ENCODE measurements at regions not wholly inside any gene's neighbourhood (a gene's known extent, or its start where the extent isn't known, plus 50 kb on each side); places are given as distances from the start of the nearest gene placed in this dataset.

DNA sequence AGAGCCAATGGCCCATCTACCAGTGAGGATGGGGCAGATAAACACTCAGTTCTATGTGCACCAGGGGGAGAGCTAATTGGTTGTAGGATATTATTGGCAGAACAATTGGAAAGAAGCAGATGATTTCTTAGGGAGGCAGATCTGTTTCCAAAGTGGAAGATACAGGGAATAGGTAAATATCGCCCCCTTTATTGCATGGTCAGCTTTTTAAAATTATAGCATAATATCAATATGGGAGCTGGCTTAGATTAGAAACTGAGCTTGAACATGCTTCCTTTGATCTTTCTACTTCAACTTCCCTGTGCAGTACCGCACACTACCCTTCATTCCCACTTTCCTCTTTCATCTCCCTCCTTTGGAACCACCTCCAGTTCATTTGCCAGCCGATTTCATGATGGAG is 64.0 kb upstream of the PLXNA2 start:
- H3K4me1 ChIP-seq = no peaks in the 10 kb centered on the region
- no peak overlapping the region for H3K27ac ChIP-seq (replicated peaks in 1 of 4)
- TF ChIP-seq, protein P1, sequence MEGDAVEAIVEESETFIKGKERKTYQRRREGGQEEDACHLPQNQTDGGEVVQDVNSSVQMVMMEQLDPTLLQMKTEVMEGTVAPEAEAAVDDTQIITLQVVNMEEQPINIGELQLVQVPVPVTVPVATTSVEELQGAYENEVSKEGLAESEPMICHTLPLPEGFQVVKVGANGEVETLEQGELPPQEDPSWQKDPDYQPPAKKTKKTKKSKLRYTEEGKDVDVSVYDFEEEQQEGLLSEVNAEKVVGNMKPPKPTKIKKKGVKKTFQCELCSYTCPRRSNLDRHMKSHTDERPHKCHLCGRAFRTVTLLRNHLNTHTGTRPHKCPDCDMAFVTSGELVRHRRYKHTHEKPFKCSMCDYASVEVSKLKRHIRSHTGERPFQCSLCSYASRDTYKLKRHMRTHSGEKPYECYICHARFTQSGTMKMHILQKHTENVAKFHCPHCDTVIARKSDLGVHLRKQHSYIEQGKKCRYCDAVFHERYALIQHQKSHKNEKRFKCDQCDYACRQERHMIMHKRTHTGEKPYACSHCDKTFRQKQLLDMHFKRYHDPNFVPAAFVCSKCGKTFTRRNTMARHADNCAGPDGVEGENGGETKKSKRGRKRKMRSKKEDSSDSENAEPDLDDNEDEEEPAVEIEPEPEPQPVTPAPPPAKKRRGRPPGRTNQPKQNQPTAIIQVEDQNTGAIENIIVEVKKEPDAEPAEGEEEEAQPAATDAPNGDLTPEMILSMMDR (IDR thresholded peaks at IDR 0.05) = no peak
- TF ChIP-seq POLR2A (IDR thresholded peaks at IDR 0.05; ENCODE audit: low read depth) (no peak), POLR2AphosphoS5 (IDR thresholded peaks at IDR 0.05) (no peak), EP300 (IDR thresholded peaks at IDR 0.05) (no peak)
- H3K27me3 ChIP-seq = peaks cover 0 to 3% (median 0%) of the 10 kb centered on the region in 4 donors
- intact Hi-C loops (cut with DNase I) = no loop called here
- no peaks in the 10 kb centered on the region for H3K9me3 ChIP-seq
- no peak for DNase-seq (ENCODE audit: extremely low spot score)
- WGBS = 59% methylated on average over 3 of the region's 3 CpGs
- H3K36me3 ChIP-seq = no peaks in the 10 kb centered on the region
- no peak overlapping the region for H3K4me3 ChIP-seq

- no peak overlapping the region for H3K4me3 ChIP-seq
- 74% methylated on average over 7 of the region's 7 CpGs for WGBS
- no peaks in the 10 kb centered on the region for H3K4me1 ChIP-seq
- no peaks in the 10 kb centered on the region for H3K9me3 ChIP-seq
- no peak for TF ChIP-seq POLR2AphosphoS5 (IDR thresholded peaks at IDR 0.05)
- DNase-seq (ENCODE audit: extremely low spot score) = no peak
- H3K27ac ChIP-seq (replicated peaks in 1 of 4) = no peak overlapping the region
- peaks cover 0 to 3% (median 0%) of the 10 kb centered on the region in 4 donors for H3K27me3 ChIP-seq
- H3K36me3 ChIP-seq = no peaks in the 10 kb centered on the region
- intact Hi-C loops (cut with DNase I) = no loop called here
Observed at GRCh38 chr1:208309771-208310170, 65.6 kb upstream of the PLXNA2 start.

- Histone ChIP-seq H3K27me3 (peaks cover 0 to 14% (median 2%) of the 10 kb centered on the region in 4 donors), H3K9me3 (no peaks in the 10 kb centered on the region), H3K27ac (replicated peaks in 1 of 4) (no peak overlapping the region), H3K4me1 (no peaks in the 10 kb centered on the region), H3K36me3 (no peaks in the 10 kb centered on the region), H3K4me3 (no peak overlapping the region)
- no peak for DNase-seq (ENCODE audit: extremely low spot score)
- no peak for TF ChIP-seq POLR2AphosphoS5 (IDR thresholded peaks at IDR 0.05)
- TF ChIP-seq, protein P1 (IDR thresholded peaks at IDR 0.05) = no peak
- no peak for TF ChIP-seq POLR2A (IDR thresholded peaks at IDR 0.05; ENCODE audit: low read depth)
- TF ChIP-seq EP300 (IDR thresholded peaks at IDR 0.05) = no peak
- intact Hi-C loops (cut with DNase I) = no loop called here
Observed at GRCh38 chr1:208312706-208313105, 68.5 kb upstream of the PLXNA2 start.

DNA sequence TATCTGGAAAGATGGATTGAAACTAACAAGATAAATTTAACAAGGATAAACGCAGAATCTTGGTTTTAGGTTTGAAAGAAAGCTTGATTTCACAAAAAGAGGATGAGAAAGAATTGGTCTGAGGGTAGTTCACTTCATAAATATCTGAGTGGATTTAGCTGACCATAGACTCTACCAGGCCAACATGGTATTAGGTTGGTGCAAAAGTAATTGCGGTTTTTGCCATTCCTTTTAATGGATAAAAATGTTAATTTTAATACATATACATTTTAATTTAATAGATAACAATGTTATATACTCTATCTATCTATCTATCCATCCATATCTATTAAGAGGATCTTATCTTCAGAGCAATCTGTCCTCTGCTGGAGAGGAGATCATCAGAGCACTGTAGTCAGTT is 70.2 kb upstream of the PLXNA2 start:
- no peak for DNase-seq (ENCODE audit: extremely low spot score)
- intact Hi-C loops (cut with DNase I) = no loop called here
- H3K4me3 ChIP-seq = no peak overlapping the region
- H3K27ac ChIP-seq (replicated peaks in 1 of 4) = no peak overlapping the region
- no peaks in the 10 kb centered on the region for H3K9me3 ChIP-seq
- TF ChIP-seq POLR2A (IDR thresholded peaks at IDR 0.05; ENCODE audit: low read depth) = no peak
- TF ChIP-seq, protein P1 (IDR thresholded peaks at IDR 0.05) = no peak
- no peak for TF ChIP-seq POLR2AphosphoS5 (IDR thresholded peaks at IDR 0.05)
- TF ChIP-seq EP300 (IDR thresholded peaks at IDR 0.05) = no peak
- H3K4me1 ChIP-seq = no peaks in the 10 kb centered on the region
- peaks cover 0 to 22% (median 3%) of the 10 kb centered on the region in 4 donors for H3K27me3 ChIP-seq
- WGBS = 79% methylated on average over 2 of the region's 2 CpGs
- no peaks in the 10 kb centered on the region for H3K36me3 ChIP-seq

DNA sequence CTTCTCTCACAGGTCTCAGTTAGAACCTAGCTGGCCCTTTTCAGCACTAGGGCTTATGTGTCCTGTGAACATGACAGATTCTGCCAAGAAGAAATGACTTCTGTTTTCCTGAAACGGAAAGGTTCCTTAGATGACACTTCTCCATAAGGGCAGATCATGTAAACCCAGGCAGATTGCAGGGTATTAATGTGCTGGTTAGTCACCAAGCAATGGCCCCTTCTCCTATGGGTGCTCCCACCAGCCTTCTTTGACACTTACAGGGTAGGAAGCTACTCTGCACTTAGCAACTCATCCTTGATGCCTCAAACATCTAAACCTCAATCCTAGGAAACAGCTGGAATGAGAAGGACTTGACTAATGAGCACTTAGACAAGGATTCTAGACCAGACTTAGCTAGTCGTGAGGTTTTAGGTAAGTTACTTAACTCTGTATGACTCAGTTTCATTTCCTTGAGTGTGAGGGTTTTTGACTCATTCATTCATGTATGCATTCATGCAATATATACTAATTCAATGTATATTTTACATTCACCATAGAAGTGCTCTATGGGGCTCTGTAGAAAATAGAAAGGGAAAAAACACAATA is 74.1 kb upstream of the PLXNA2 start:
- H3K27me3 ChIP-seq = peaks cover 0 to 22% (median 2%) of the 10 kb centered on the region in 4 donors
- no peak overlapping the region for H3K27ac ChIP-seq (replicated peaks in 1 of 4)
- intact Hi-C loops (cut with DNase I) = no loop called here
- no peak overlapping the region for H3K4me3 ChIP-seq
- DNase-seq (ENCODE audit: extremely low spot score) = no peak
- WGBS = 78% methylated on average over 2 of the region's 2 CpGs
- H3K9me3 ChIP-seq = no peaks in the 10 kb centered on the region
- H3K4me1 ChIP-seq = no peaks in the 10 kb centered on the region
- TF ChIP-seq POLR2A (IDR thresholded peaks at IDR 0.05; ENCODE audit: low read depth) (no peak), POLR2AphosphoS5 (IDR thresholded peaks at IDR 0.05) (no peak), EP300 (IDR thresholded peaks at IDR 0.05) (no peak)
- TF ChIP-seq, protein P1 (IDR thresholded peaks at IDR 0.05) = no peak
- H3K36me3 ChIP-seq = no peaks in the 10 kb centered on the region
